Lung (tissue), 11 donors: ENCODE measurements at regions not wholly inside any gene's neighbourhood (a gene's known extent, or its start where the extent isn't known, plus 50 kb on each side); places are given as distances from the start of the nearest gene placed in this dataset.
A peak's percentile ranks its signal among the peaks of the same experiment; 100 is the strongest.

Experiments
- ATAC-seq: fragments of 200-7000 bp; cut with Tn5 transposase; one replicate; pipeline ENCODE4 v1.9.1; 2020; ENCODE audit warnings: moderate number of reproducible peaks; ENCODE audit not compliant: insufficient read depth, low FRiP score
- DNase-seq, 3 donors: peaks; one replicate each; pipeline ENCODE4 v3.0.0-alpha.2; 2013 to 2017
- H3K27ac ChIP-seq, 2 donors: one replicate each; pipeline ENCODE4 v1.5.1; 2013; ENCODE audit warnings: mild to moderate bottlenecking in 2 of 2, moderate library complexity in 2 of 2, control low read depth in 1 of 2, inconsistent platforms in 1 of 2, low read depth in 1 of 2, low read length in 1 of 2
- H3K27me3 ChIP-seq, 3 donors: one replicate each; pipeline ENCODE4 v1.5.1; 2013; ENCODE audit warnings: low read length in 2 of 3; ENCODE audit not compliant: control insufficient read depth in 3 of 3, insufficient read depth in 3 of 3
- H3K36me3 ChIP-seq, 4 donors: one replicate each; pipeline ENCODE4 v1.5.1; 2013; ENCODE audit warnings: low read length in 4 of 4, mild to moderate bottlenecking in 1 of 4, moderate library complexity in 1 of 4; ENCODE audit not compliant: control insufficient read depth in 4 of 4, insufficient read depth in 4 of 4
- H3K4me1 ChIP-seq, 5 donors: one replicate each; pipeline ENCODE4 v1.5.1; 2013; ENCODE audit warnings: low read length in 5 of 5, mild to moderate bottlenecking in 2 of 5, moderate library complexity in 1 of 5; ENCODE audit not compliant: control insufficient read depth in 5 of 5, insufficient read depth in 5 of 5
- H3K4me3 ChIP-seq: one replicate; pipeline ENCODE4 v1.5.1; 2013; ENCODE audit warnings: mild to moderate bottlenecking, control low read depth, moderate library complexity
- H3K9ac ChIP-seq, 2 donors: one replicate each; pipeline ENCODE4 v1.5.1; 2013; ENCODE audit warnings: low read length in 2 of 2, control low read depth in 1 of 2; ENCODE audit not compliant: insufficient read depth in 1 of 2
- H3K9me3 ChIP-seq, 4 donors: one replicate each; pipeline ENCODE4 v1.5.1; 2013; ENCODE audit warnings: low read length in 3 of 4, mild to moderate bottlenecking in 1 of 4, moderate library complexity in 1 of 4; ENCODE audit not compliant: control insufficient read depth in 4 of 4, insufficient read depth in 3 of 4
- WGBS, 2 donors: extraction: QIAGEN DNeasy Blood & Tissue Kit; methylation state at CpG; one replicate each; pipeline ENCODE4 v1.1.7; 2013; 5-methylcytosine and 5-hydroxymethylcytosine counted together
- TF ChIP-seq, protein P1 (sequence below): IDR thresholded peaks from 2 replicates; pipeline ENCODE4 v1.5.1; 2012; ENCODE audit warnings: mild to moderate bottlenecking; ENCODE audit errors: control extremely low read depth, extremely low read depth
- donor health status: control.
- donor health status: control.
- donor health status: Bipolar disorder and iron deficiency.
- donor health status: healthy.
- donor health status: DM: yes; HTN: yes; CAD: no.

DNA sequence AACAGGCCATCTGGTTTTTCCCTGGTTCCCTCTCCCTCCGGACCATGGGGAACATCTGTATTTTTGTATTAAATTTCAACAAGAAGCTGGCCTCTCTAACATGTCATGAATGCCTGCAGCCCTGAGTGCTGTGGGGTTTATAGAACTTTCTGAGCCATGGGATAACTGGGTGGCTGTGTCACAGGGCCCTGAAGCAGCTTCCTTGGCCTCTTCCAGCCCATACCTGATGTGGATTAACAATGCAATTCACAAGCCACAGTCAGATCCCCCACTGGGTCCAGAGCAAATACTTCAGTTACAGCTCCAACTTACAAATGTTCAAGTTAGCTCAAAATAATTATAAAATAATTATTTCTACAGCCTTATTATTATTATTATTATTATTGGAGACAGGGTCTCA lies 307.8 kb upstream of the CELF4 start:
- no peaks in the 10 kb centered on the region for H3K4me1 ChIP-seq
- no peak overlapping the region for H3K27ac ChIP-seq
- ATAC-seq, result no peak
- TF ChIP-seq, protein P1, sequence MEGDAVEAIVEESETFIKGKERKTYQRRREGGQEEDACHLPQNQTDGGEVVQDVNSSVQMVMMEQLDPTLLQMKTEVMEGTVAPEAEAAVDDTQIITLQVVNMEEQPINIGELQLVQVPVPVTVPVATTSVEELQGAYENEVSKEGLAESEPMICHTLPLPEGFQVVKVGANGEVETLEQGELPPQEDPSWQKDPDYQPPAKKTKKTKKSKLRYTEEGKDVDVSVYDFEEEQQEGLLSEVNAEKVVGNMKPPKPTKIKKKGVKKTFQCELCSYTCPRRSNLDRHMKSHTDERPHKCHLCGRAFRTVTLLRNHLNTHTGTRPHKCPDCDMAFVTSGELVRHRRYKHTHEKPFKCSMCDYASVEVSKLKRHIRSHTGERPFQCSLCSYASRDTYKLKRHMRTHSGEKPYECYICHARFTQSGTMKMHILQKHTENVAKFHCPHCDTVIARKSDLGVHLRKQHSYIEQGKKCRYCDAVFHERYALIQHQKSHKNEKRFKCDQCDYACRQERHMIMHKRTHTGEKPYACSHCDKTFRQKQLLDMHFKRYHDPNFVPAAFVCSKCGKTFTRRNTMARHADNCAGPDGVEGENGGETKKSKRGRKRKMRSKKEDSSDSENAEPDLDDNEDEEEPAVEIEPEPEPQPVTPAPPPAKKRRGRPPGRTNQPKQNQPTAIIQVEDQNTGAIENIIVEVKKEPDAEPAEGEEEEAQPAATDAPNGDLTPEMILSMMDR, result no peak
- no peaks in the 10 kb centered on the region for H3K9me3 ChIP-seq
- no peak overlapping the region for H3K9ac ChIP-seq
- H3K27me3 ChIP-seq, result no peaks in the 10 kb centered on the region
- no peaks in the 10 kb centered on the region for H3K36me3 ChIP-seq
- DNase-seq, result no peak
- WGBS, 2 donors, result 87 to 92% methylated on average over 1 of the region's 1 CpG
- H3K4me3 ChIP-seq, result no peak overlapping the region

DNA sequence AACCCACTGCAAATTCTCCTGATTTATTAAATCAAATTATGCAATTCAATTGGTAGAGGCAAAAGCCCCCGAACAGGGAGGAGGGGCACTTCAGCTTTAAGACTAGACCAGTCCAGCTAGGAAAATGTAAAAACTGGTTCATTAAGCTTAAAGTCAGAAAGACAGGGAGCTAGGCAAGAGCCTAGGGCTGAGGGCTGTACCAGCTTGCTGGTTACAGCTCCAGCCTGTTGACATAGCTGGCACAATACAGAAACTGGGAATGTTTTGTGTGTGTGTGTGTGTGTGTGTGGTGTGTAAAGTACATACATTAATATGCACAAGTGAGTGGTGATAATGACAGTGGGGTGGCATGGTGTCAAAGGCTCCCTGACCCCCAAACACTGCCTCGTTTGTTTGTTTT lies 307.0 kb upstream of the CELF4 start:
- ATAC-seq, result no peak
- TF ChIP-seq, protein P1, result no peak
- Histone ChIP-seq H3K36me3 (no peaks in the 10 kb centered on the region), H3K27me3 (no peaks in the 10 kb centered on the region), H3K4me1 (no peaks in the 10 kb centered on the region), H3K9ac (no peak overlapping the region), H3K27ac (no peak overlapping the region), H3K9me3 (no peaks in the 10 kb centered on the region), H3K4me3 (no peak overlapping the region)
- peak in 1 of 3 donors; percentile 5 for DNase-seq
- WGBS, 2 donors, result 67 to 81% methylated on average over 2 of the region's 2 CpGs

DNA sequence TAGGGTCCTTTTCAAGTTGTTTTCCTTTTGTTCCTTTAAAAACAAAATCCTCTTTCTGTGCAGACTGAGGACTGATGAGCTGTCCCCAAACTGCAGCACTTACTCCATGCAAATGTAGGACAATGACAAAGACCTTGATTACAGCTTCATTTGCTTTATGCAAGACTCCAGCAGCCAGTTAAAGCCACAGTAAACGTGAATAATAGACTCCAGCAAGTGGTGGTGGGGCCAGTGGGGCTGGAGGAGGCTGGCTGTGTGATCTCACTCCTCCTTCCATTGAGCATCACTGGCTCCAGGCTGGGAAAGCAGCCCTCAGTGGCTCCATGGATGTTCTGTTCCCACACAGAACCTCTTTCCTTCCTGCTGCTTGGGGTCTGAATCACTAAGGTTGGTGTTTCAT lies 306.0 kb upstream of the CELF4 start:
- no peaks in the 10 kb centered on the region for H3K4me1 ChIP-seq
- no peak overlapping the region for H3K4me3 ChIP-seq
- TF ChIP-seq, protein P1, result no peak
- 29 to 63% methylated on average over 1 of the region's 1 CpG for WGBS, 2 donors
- no peak overlapping the region for H3K9ac ChIP-seq
- no peak for ATAC-seq
- DNase-seq, result no peak
- no peaks in the 10 kb centered on the region for H3K9me3 ChIP-seq
- H3K27ac ChIP-seq, result no peak overlapping the region
- no peaks in the 10 kb centered on the region for H3K36me3 ChIP-seq
- H3K27me3 ChIP-seq, result no peaks in the 10 kb centered on the region

DNA sequence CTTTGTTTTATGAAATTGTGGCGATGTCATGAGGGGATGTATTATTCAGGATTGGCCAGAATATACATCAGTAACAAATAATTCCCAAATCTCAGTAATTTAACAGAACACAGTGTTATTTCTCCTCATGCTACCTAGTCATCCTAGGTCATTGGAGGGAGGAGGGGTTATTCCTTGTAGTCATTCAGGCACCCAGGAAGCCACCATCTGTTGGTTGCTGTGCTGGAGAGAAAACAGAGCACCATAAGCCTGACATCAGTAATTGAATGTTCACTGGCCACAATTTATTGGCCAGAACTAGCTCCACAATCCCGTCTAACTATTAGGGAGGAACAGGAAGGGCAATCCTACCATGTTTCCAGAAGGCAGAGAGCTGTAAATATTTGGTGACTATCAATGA lies 303.5 kb upstream of the CELF4 start:
- no peak overlapping the region for H3K4me3 ChIP-seq
- no peaks in the 10 kb centered on the region for H3K9me3 ChIP-seq
- no peaks in the 10 kb centered on the region for H3K27me3 ChIP-seq
- WGBS, 2 donors, result 79 to 93% methylated on average over 2 of the region's 2 CpGs
- ATAC-seq, result no peak
- TF ChIP-seq, protein P1, result no peak
- no peak for DNase-seq
- no peak overlapping the region for H3K9ac ChIP-seq
- no peaks in the 10 kb centered on the region for H3K4me1 ChIP-seq
- H3K36me3 ChIP-seq, result no peaks in the 10 kb centered on the region
- H3K27ac ChIP-seq, result no peak overlapping the region
